22Rv1 (cell line): ENCODE measurements at regions not wholly inside any gene's neighbourhood (a gene's known extent, or its start where the extent isn't known, plus 50 kb on each side); places are given as distances from the start of the nearest gene placed in this dataset.
"Not testable (repeated sequence)": the region's sequence is repeated elsewhere in the genome, so short reads cannot be mapped to it uniquely, and the experiment has no call there.

Source experiments
- H3K27ac ChIP-seq: fragments of 450-650 bp; 2 replicates; pipeline ENCODE4 v1.5.1; 2017
- TF ChIP-seq, protein P1 (sequence below): fragments of 450-650 bp; IDR thresholded peaks from 2 replicates; pipeline ENCODE4 v1.5.1; 2017; ENCODE audit warnings: mild to moderate bottlenecking

DNA sequence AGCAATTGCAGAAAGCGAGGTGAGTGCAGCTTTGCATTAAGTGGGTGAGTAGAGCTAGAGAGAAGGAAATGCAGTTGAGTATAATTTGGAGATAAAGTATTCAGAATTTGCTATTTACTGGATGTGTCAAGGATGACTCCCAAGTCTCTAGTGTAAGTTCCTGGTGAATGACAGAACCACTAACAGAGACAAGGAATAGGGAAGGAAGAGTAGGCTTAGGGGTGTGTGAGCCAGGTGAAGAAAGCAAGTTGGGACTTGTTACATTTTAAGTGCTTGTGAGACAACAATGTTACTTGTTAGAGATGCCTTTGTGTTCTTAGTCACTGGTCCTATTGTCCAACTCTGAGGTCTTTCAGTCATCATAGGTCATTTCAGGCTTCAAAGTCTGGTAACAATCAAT, 70.8 kb downstream of the TBC1D26 start:
- H3K27ac ChIP-seq, result not testable (repeated sequence)

DNA sequence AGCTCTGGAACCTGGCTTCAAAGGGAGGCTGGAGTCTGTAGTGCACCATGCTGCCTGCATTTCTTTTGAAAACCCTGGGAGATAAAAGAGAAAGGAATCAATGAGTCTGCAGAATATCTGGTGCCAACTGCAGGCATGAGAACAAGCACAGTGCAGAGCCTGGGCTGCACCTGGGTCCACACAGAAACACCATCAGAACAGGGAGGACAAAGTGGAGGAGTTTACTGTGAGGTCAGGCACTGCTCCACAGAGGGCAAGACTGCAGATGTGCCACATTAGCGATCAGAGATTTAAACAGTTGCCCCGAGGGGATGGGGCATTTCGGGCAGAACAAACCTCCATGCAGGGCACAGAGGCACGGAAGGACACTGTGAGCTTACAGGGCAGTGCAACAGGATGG, 74.7 kb downstream of the TBC1D26 start:
- H3K27ac ChIP-seq, result not testable (repeated sequence)

DNA sequence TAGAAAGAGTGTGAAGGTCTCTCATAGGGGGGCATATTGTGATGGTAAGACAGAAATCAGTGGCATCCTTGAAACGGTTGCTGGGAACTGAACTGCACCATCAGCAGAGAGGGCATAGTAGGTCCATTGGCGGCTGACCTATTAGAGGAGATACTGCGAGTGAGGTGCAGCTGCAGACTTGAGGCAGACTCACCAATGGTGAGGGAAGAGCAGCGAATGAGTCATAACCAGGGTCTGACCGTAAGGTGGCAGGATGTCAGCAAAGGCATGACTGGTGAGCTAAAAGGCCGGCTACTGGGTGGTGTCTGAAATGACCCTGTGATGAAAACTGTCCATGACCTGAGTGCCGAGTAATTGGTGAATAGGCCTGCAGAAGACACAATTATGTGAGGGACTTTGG, 81.3 kb downstream of the TBC1D26 start:
- not testable (repeated sequence) for H3K27ac ChIP-seq

DNA sequence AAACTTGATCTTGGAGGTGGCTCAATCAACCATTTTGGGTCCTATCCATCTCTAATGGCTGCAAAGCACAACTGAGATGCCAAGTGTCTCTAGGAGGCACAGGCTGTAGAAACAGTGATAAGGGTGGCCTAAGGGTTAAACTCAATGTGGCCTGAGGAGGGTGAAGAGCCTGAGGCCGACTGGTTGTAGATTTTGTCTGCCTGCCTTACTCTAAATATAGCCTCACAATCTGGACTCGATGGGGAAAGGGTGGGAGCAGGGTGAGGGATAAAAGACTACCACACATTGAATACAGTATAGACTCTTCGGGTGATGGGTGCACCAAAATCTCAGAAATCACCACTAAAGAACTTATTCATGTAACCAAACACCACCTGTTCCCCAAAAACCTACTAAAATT, 81.9 kb downstream of the TBC1D26 start:
- H3K27ac ChIP-seq, result not testable (repeated sequence)

DNA sequence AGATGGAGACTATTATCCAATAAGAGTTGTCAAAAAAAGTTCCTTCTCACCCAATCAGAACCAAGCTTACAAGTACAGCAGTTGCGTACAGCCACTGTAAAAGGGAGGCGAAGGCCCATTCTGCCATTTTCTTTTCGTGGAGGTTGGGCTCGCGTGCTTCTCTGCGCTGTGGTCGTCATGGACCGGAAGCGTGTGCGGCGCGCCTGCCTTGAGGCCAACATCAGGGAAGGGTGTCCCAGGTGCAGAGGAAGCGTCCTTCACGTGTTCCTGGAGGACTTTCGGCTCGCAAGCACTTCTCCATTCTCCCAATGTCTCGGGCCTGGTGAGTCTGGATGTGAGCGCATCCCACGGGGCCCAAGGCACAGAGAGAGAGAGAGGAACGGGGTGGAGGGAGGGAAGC, 85.8 kb downstream of the TBC1D26 start:
- not testable (repeated sequence) for H3K27ac ChIP-seq

DNA sequence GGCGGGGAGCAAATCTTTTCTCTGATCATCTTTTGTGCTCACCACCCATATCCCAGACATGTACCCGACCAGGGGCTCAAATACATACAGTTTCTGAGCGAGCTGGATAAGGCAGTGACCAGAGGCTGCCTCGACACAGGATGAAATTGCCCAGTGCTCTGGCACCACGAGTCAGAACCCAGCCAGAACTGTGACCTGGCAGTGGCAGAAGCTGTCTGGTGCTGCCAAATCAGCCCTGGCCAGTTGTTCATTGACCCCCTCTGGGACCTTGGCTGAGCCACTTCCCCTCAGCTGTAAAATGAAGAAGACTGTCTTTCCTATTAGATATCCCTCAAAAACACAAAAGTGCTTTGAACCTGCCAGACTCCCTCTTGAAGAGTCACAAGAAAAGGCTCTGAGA, 90.2 kb downstream of the TBC1D26 start:
- H3K27ac ChIP-seq, result not testable (repeated sequence)

DNA sequence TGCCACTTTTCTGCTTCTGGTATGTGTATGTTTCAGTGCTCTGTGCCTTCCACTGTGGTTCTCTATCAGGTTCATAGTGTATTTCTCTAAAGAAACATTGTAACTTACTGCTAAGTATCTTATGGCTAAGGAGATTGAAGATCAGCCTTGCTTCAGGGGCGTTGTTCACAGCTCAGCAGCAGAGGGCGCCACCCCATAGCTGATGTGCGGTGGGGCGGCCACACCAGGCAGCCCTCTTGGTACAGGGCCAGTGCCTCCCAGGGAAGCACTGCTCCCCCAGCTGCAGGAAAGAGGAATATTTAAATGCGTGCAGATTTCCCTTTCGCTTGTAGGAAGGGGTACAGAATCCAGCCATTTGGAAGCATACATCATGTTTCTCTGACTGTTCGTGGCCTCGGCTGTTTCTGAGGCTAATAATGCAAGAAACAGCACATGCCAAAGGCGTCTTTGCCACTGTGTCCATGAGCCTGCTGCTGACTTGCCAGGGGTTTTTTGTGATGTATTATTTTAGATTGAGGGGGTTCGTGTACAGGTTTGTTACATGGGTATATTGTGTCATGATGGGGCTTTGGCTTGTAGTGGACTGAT, 96.7 kb downstream of the TBC1D26 start:
- H3K27ac ChIP-seq, result not testable (repeated sequence)
- TF ChIP-seq, protein P1, sequence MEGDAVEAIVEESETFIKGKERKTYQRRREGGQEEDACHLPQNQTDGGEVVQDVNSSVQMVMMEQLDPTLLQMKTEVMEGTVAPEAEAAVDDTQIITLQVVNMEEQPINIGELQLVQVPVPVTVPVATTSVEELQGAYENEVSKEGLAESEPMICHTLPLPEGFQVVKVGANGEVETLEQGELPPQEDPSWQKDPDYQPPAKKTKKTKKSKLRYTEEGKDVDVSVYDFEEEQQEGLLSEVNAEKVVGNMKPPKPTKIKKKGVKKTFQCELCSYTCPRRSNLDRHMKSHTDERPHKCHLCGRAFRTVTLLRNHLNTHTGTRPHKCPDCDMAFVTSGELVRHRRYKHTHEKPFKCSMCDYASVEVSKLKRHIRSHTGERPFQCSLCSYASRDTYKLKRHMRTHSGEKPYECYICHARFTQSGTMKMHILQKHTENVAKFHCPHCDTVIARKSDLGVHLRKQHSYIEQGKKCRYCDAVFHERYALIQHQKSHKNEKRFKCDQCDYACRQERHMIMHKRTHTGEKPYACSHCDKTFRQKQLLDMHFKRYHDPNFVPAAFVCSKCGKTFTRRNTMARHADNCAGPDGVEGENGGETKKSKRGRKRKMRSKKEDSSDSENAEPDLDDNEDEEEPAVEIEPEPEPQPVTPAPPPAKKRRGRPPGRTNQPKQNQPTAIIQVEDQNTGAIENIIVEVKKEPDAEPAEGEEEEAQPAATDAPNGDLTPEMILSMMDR, result peak; percentile 85

DNA sequence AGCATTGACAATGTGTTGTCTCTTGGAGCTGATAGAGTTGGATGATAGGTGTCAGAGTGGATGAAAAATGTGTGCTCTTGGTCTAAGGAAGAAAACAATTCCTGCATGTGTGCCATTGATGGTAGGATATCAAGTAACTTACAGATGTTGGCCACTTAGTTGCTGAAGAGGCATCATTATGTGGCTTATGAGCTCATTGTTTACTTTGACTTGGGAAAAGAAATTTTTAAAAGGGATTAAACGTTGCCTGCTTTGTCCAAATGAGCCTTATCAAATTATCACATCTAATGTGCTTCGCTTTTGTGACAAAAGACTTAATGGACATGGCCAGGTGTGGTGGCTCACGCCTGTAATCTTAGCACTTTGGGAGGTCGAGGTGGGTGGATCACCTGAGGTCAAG, 98.1 kb downstream of the TBC1D26 start:
- not testable (repeated sequence) for H3K27ac ChIP-seq

DNA sequence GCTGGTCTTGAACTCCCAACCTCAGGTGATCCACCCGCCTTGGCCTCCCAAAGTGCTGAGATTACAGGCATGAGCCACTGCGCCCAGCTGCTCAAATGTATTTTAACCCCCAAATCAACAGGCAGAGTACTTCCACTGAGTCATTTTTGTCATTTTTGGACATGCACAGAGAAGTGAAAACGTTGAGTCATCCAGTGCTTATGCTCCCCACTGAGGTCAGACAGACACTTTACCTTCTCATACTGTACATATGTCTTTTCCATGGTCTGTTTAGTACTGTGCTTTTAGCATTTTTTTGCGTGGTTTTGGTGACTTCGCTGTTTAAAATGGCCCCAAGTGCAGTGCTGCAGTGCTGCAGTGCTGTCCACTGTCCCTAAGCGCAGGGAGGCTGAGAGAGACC, 99.1 kb downstream of the TBC1D26 start:
- not testable (repeated sequence) for H3K27ac ChIP-seq

DNA sequence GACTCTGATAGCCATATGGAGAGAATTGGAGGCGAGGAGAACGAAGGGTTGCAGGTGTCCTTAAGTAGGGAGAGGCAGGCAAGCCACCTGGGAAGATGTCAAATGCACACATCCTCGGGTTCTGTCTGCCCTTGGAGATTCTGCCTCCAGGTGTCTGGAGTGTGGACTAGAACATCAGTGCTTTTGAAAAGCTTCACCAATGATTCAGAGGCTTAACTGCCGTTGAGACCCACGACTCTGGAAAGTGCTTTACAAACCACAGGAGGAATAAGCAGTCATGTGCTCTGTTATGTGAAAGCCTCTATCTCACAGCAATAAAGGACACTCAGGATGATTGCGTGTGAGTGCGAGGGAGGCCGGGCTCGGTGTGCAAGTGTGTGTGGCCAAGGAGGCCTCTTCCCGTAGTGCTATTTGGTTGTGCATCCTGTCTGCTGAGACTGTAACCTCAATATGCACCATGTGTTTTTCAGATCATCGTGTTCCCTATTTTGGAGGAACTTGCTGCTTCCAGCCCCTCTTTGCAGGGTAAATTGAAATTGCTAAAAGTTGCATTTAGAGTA, 100.9 kb downstream of the TBC1D26 start:
- not testable (repeated sequence) for H3K27ac ChIP-seq

DNA sequence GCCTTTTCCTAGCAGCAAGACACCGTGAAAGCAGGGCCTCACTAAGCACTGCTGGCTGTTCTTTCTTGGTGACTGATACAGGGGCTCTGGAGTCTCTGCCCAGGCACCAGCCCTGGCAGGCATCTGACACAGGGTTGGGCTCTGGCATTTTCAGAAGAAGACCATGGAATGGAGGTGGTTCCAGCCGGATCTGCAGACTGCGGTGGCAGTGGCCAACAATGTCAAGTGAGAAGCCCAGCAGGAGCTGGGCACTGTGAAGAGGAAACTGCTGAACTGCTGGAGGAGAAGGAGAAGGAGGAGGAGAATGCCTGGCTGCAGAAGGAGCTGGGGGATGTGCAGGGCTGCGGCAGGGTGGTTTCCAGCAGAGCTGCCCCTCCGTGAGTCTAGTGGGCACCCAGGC, 101.8 kb downstream of the TBC1D26 start:
- H3K27ac ChIP-seq, result not testable (repeated sequence)

DNA sequence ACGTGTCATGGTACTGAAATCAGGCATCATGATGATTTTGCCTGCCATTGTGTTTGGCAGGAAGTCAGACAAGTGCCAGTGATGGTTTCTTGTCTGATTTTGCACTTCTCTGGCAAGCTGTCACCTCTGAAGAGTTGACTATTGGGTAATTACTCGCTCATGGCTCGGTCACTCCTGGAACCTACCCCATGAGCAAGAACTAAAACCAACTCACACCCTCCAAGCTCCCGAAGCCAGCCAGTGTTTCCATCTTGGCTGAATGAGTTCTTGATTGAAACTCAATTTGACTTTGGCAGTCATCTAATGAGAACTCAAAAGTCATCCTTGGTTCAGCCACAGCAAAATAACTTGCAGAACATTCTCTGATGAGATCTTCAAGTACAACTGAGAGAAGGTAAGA, 103.4 kb downstream of the TBC1D26 start:
- H3K27ac ChIP-seq, result not testable (repeated sequence)

DNA sequence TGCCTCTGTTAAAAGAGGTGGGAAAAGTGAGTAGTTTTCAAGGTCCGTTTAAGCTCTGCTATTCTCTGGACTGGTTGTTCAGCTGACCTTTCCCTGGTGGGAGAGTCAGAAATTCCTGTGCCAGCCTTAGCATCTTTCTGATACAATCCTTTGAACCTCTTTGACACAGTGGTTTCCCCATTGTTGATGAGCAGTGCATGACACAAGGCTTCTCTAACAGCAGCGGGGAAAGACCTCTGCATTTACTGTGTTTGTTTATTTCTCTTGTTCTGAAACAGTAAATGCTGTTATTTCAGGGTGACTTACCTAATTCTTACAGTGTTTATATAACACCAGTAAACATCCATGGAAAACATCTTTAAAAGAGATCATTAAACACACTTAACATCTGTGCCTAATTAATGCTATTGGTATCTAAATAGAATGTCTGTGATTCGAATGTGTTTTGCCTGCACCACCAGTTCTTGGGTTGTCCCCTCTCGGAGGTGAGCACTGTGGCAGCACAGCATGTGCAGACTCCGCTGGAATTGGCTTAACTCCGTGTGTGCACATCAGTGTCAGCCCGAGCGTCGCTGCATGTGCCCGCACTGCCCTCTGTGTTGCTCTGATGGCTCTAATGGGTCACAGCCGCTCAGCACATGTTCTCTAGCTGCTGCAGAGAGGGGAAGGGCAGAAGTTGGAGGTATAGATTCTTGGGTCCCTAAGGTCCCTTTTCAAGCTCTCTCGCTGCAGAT, 104.3 kb downstream of the TBC1D26 start:
- H3K27ac ChIP-seq, result not testable (repeated sequence)

DNA sequence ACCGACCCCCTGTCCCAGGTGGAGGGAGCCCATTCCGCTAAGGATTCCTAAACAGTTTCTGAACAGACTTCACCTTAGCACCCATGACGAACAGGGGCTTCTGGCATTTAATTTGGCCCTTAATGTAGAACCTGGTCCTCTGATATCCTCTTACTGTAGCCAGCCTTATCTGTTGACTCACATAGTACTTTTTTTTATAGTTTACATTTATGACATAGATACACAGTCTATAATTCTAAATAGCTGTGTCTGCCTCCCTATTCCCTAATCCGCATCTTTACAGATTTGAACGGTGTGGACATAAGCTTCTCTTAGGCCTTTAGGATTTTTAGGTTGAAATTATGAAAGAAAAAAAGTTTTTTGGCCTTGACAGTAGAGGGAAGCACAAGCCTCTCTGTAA, 104.9 kb downstream of the TBC1D26 start:
- H3K27ac ChIP-seq, result not testable (repeated sequence)

DNA sequence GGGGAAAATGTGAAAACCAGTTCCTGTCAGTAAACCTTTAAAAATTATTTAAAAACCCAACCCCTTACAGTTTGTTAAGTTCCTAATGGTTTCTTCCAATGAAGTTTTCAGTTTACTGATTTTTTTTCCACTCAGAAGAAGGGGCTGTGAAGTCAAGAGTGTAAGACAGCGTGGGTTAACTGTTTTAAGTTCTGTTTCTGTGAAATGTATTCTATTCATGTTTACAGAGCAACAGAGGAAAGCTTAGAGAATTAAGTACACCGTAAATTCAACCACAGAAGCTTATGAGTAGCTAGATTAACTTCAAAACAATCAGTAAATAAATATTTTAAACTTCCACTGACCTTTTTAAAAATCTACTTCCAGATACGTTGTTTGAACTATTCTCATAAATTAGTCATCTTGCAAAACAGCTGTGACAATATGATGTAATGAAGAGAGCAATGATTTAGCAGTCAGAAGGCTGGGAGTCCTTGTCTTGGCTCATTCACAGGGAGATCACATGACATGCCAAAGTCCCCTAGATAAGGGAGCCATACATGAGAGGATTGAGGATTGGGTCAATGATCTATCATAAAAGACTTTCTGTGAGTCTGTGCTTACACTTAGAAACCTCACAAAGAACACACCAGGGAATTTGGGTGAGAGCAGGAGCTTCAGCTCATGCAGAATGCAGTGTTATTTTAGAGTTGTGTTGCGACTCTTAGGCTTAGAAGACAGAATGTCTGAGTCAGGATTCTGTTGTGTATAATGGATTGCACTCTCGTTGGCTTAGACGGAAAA, 97.3 kb upstream of the ADORA2B start:
- H3K27ac ChIP-seq, result not testable (repeated sequence)

DNA sequence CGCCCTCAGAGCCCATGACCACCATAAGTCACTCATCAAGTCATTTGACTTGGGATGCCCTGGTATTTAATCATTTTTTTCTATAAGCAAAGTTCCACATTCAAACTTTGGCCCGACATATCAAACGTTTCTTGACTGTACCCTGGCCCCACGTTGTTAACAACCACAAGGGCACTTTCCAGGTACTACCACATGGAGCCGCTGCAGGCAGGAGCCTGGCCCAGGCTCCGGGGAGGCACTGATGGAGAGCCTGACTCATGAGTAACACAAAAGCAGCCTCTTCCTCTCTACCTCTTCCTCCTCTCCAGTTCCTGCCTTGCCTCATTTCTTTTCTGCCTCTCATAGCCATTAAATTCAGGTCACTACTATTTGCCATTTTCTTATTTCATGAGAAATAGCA, 95.9 kb upstream of the ADORA2B start:
- not testable (repeated sequence) for H3K27ac ChIP-seq

DNA sequence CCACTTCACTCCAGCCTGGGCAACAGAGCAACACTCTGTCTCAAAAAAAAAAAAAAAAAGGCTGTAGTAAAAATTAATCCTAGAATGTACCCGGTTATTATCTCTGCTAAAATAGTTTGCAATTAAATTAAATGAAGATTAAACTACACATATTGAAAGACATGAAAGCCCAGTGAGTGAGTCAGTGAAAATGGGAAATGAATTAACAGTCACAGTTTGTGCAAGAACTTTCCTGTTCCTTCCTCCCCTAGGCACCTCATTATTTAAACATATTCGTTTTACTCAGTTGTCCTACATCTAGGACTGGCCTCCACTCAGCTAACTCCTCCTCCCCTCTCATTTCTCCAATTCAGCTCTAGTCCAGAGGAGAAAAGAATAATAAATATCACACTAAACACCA, 94.9 kb upstream of the ADORA2B start:
- H3K27ac ChIP-seq, result not testable (repeated sequence)

DNA sequence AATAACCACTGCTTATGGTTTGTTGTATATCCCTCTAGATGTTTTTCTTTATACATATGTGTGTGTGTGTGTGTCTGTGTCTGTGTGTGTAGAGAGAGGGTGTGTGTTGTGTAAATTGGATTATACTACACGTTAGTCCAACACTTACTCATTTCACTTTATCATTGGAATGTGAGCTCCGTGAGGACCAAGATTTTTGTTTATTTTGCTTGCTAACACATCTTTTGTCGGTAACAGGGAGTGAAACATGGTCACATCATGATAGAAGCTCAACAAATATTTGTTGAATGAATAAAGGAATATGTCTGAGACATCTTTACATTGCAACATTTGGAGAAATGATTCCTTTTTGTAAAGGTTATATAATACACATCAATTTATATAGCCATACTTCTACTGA, 94.2 kb upstream of the ADORA2B start:
- not testable (repeated sequence) for H3K27ac ChIP-seq

DNA sequence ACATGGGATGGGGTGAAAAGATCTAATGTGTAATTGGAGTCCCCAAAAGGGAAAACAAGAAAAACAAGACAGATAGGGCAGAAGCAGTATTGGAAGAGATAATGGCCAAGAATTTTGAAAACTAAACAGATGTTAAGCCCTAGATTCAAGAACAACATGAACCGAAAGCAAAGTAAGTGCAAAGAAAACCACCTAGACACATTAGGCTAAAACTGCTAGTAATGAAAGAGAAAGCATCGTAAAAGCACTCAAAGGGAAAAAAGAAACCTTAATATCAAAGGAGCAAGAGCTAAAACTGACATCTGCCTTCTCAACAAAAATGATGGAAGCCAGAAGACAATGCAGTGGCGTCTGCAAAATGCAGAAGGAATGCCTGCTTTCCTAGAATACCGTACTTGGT, 92.1 kb upstream of the ADORA2B start:
- H3K27ac ChIP-seq, result not testable (repeated sequence)

DNA sequence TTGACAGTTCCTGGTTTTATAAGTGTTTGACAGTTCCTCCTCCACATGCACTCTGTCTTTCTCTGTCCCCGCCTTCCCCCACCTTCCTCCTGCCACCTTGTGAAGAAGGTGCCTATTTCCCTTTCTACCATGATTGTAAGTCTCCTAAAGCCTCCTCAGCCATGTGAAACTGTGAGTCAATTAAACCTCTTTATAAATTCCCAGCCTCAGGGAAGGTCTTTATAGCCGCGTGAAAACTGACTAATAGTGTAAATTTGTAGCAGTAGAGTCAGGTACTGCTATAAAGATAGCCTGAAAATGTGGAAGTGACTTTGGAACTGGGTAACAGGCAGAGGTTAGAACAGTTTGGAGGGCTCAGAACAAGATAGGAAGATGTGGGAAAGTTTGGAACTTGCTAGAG, 88.7 kb upstream of the ADORA2B start:
- not testable (repeated sequence) for H3K27ac ChIP-seq

DNA sequence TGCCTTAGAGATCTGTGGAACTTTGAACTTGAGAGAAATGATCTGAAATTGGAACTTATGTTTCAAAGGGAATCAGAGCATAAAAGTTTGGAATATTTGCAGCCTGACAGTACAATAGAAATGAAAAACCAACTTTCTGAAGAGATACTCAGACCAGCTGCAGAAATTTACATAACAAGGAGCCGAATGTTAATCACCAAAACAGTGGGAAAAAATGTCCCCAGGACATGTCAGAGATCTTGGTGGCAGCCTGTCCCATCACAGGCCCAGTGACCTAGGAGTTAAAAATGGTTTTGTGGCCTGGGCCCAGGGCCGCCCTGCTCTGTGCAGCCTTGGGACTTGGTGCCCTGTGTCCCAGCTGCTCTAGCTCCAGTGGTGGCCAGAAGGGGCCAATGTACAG, 88.2 kb upstream of the ADORA2B start:
- not testable (repeated sequence) for H3K27ac ChIP-seq
